ENCODE measurements at regions not wholly inside any gene's neighbourhood (a gene's known extent, or its start where the extent isn't known, plus 50 kb on each side); places are given as distances from the start of the nearest gene placed in this dataset.

- Histone ChIP-seq H3K4me1 (peaks cover 0 to 3% (median 0%) of the 10 kb centered on the region in 4 donors), H3K36me3 (no peaks in the 10 kb centered on the region), H3K9me3 (no peaks in the 10 kb centered on the region), H3K27me3 (no peaks in the 10 kb centered on the region), H3K27ac (no peak overlapping the region), H3K4me3 (no peak overlapping the region)
- TF ChIP-seq, protein P1, sequence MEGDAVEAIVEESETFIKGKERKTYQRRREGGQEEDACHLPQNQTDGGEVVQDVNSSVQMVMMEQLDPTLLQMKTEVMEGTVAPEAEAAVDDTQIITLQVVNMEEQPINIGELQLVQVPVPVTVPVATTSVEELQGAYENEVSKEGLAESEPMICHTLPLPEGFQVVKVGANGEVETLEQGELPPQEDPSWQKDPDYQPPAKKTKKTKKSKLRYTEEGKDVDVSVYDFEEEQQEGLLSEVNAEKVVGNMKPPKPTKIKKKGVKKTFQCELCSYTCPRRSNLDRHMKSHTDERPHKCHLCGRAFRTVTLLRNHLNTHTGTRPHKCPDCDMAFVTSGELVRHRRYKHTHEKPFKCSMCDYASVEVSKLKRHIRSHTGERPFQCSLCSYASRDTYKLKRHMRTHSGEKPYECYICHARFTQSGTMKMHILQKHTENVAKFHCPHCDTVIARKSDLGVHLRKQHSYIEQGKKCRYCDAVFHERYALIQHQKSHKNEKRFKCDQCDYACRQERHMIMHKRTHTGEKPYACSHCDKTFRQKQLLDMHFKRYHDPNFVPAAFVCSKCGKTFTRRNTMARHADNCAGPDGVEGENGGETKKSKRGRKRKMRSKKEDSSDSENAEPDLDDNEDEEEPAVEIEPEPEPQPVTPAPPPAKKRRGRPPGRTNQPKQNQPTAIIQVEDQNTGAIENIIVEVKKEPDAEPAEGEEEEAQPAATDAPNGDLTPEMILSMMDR (IDR thresholded peaks at IDR 0.05): no peak
- TF ChIP-seq POLR2A (IDR thresholded peaks at IDR 0.05): no peak
- DNase-seq: no peak
Measured at GRCh38 chr3:5305684-5305989, 118.1 kb downstream of the EDEM1 start.

DNA sequence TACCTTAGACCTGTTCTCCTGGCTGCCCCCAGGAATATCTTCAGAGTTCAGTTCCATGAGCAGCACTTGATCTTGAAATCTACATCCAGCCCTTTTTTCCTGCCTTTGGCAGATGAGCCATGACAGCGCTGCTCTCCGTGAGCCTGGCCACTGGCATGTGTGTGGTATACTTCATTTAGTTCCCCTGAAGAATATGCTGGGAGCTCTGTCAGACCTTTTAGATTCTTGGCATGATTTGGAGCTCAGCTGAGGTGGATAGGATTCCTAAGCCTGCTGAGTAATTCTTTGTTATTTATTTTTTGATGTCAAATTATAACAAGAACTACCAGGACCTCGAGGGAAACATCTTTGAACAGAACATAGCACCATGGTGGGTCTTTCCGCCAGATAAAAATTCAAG is 121.7 kb downstream of the EDEM1 start:
- DNase-seq: no peak
- Histone ChIP-seq H3K36me3 (no peaks in the 10 kb centered on the region), H3K27ac (no peak overlapping the region), H3K4me1 (no peaks in the 10 kb centered on the region), H3K27me3 (no peaks in the 10 kb centered on the region), H3K4me3 (no peak overlapping the region), H3K9me3 (no peaks in the 10 kb centered on the region)
- no peak for TF ChIP-seq POLR2A (IDR thresholded peaks at IDR 0.05)
- TF ChIP-seq, protein P1 (IDR thresholded peaks at IDR 0.05): no peak

GRCh38 chr3:5309602-5310001 is 122.1 kb downstream of the EDEM1 start:
- no peak overlapping the region for H3K4me3 ChIP-seq
- H3K4me1 ChIP-seq: no peaks in the 10 kb centered on the region
- H3K27me3 ChIP-seq: no peaks in the 10 kb centered on the region
- H3K9me3 ChIP-seq: no peaks in the 10 kb centered on the region
- TF ChIP-seq, protein P1 (IDR thresholded peaks at IDR 0.05): no peak
- no peak for TF ChIP-seq POLR2A (IDR thresholded peaks at IDR 0.05)
- H3K36me3 ChIP-seq: no peaks in the 10 kb centered on the region
- no peak overlapping the region for H3K27ac ChIP-seq
- no peak for DNase-seq

- Histone ChIP-seq H3K36me3 (no peaks in the 10 kb centered on the region), H3K27ac (no peak overlapping the region), H3K9me3 (no peaks in the 10 kb centered on the region), H3K4me3 (no peak overlapping the region), H3K27me3 (no peaks in the 10 kb centered on the region), H3K4me1 (no peaks in the 10 kb centered on the region)
- no peak for DNase-seq
- TF ChIP-seq, protein P1 (IDR thresholded peaks at IDR 0.05): no peak
- no peak for TF ChIP-seq POLR2A (IDR thresholded peaks at IDR 0.05)
Measured at GRCh38 chr3:5310509-5310908, 123.0 kb downstream of the EDEM1 start.

DNA sequence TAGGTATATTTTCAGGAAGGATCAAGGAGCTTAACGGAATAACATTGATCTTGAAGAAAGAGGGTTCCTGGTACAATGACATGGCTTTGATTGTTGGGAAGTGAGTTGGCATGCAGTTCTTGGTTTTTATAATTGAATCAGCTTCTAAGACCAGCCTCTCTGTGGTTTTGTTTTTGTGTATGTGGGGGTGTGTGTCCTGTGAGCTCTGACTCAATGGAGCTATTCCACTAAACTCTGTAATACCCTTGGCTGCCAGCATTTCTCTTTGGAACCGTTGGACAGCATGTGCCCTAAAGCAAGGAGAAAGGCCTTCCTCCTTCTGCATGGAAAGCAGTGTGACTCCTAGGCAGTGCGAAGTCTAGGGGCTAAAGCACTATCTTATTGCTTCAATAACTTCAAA is 124.8 kb downstream of the EDEM1 start:
- TF ChIP-seq POLR2A (IDR thresholded peaks at IDR 0.05): no peak
- TF ChIP-seq, protein P1 (IDR thresholded peaks at IDR 0.05): no peak
- Histone ChIP-seq H3K27me3 (no peaks in the 10 kb centered on the region), H3K27ac (no peak overlapping the region), H3K4me3 (no peak overlapping the region), H3K36me3 (no peaks in the 10 kb centered on the region), H3K4me1 (no peaks in the 10 kb centered on the region), H3K9me3 (no peaks in the 10 kb centered on the region)
- DNase-seq: no peak

GRCh38 chr3:5314897-5315296 is 127.4 kb downstream of the EDEM1 start:
- Histone ChIP-seq H3K9me3 (no peaks in the 10 kb centered on the region), H3K27me3 (no peaks in the 10 kb centered on the region), H3K4me1 (no peaks in the 10 kb centered on the region), H3K4me3 (no peak overlapping the region), H3K27ac (no peak overlapping the region), H3K36me3 (no peaks in the 10 kb centered on the region)
- no peak for DNase-seq
- TF ChIP-seq POLR2A (IDR thresholded peaks at IDR 0.05): no peak
- TF ChIP-seq, protein P1 (IDR thresholded peaks at IDR 0.05): no peak

Measured in Peyer's patch (tissue), 4 donors.